ENCODE measurements at regions not wholly inside any gene's neighbourhood (a gene's known extent, or its start where the extent isn't known, plus 50 kb on each side); places are given as distances from the start of the nearest gene placed in this dataset.
"Not testable (repeated sequence)": the region's sequence is repeated elsewhere in the genome, so short reads cannot be mapped to it uniquely, and the experiment has no call there.

GRCh38 chr6:144769142-144769541, 484.0 kb downstream of the UTRN start:
- no peak for DNase-seq (ENCODE audit: low read depth)

- no peak for DNase-seq (ENCODE audit: low read depth)
Observed at GRCh38 chr6:144776031-144776819, 491.1 kb downstream of the UTRN start.

GRCh38 chr6:144777249-144777648, 492.1 kb downstream of the UTRN start:
- DNase-seq (ENCODE audit: low read depth): no peak

GRCh38 chr6:144778056-144778455, 492.9 kb downstream of the UTRN start:
- DNase-seq (ENCODE audit: low read depth): no peak

- no peak for DNase-seq (ENCODE audit: low read depth)
Observed at GRCh38 chr6:144778773-144779492, 493.8 kb downstream of the UTRN start.

GRCh38 chr6:144781836-144782235, 496.7 kb downstream of the UTRN start:
- DNase-seq (ENCODE audit: low read depth): no peak

GRCh38 chr6:144782634-144783033, 497.5 kb downstream of the UTRN start:
- DNase-seq (ENCODE audit: low read depth): no peak

- no peak for DNase-seq (ENCODE audit: low read depth)
Observed at GRCh38 chr6:144785056-144785455, 499.9 kb downstream of the UTRN start.

- DNase-seq (ENCODE audit: low read depth): no peak
Observed at GRCh38 chr6:144786825-144787224, 501.7 kb downstream of the UTRN start.

GRCh38 chr6:144793744-144794143, 508.6 kb downstream of the UTRN start:
- no peak for DNase-seq (ENCODE audit: low read depth)

GRCh38 chr6:144795022-144795421, 509.9 kb downstream of the UTRN start:
- not testable (repeated sequence) for DNase-seq (ENCODE audit: low read depth)

- DNase-seq (ENCODE audit: low read depth): no peak
Observed at GRCh38 chr6:144796070-144796469, 510.9 kb downstream of the UTRN start.

- no peak for DNase-seq (ENCODE audit: low read depth)
Observed at GRCh38 chr6:144797881-144798589, 512.9 kb downstream of the UTRN start.

- DNase-seq (ENCODE audit: low read depth): no peak
Observed at GRCh38 chr6:144804246-144804790, 519.2 kb downstream of the UTRN start.

- no peak for DNase-seq (ENCODE audit: low read depth)
Observed at GRCh38 chr6:144805049-144805448, 519.9 kb downstream of the UTRN start.

GRCh38 chr6:144806222-144806621, 521.1 kb downstream of the UTRN start:
- no peak for DNase-seq (ENCODE audit: low read depth)

GRCh38 chr6:144809120-144809519, 524.0 kb downstream of the UTRN start:
- no peak for DNase-seq (ENCODE audit: low read depth)

GRCh38 chr6:144809969-144810368, 524.8 kb downstream of the UTRN start:
- no peak for DNase-seq (ENCODE audit: low read depth)

- no peak for DNase-seq (ENCODE audit: low read depth)
Observed at GRCh38 chr6:144811140-144811539, 526.0 kb downstream of the UTRN start.

GRCh38 chr6:144816936-144817335, 531.8 kb downstream of the UTRN start:
- DNase-seq (ENCODE audit: low read depth): no peak

GRCh38 chr6:144820270-144820669, 535.1 kb downstream of the UTRN start:
- no peak for DNase-seq (ENCODE audit: low read depth)

- no peak for DNase-seq (ENCODE audit: low read depth)
Observed at GRCh38 chr6:144823131-144823530, 538.0 kb downstream of the UTRN start.

- no peak for DNase-seq (ENCODE audit: low read depth)
Observed at GRCh38 chr6:144824018-144824417, 538.9 kb downstream of the UTRN start.

Measured in stimulated activated CD8-positive, alpha-beta memory T cell treated with anti-CD3 and anti-CD28 coated beads, Interleukin-12 subunit alpha, Interleukin-12 subunit beta, amount 100 ng/mL, for 4 hours (primary cell).